Bronchial epithelial cell (primary cell): ENCODE measurements at regions not wholly inside any gene's neighbourhood (a gene's known extent, or its start where the extent isn't known, plus 50 kb on each side); places are given as distances from the start of the nearest gene placed in this dataset.
"Not testable (repeated sequence)": the region's sequence is repeated elsewhere in the genome, so short reads cannot be mapped to it uniquely, and the experiment has no call there.

ENCODE experiments used
- DNase-seq: peaks from one replicate; pipeline ENCODE4 v3.0.0-alpha.2; 2010; ENCODE audit warnings: low read depth
- FAIRE-seq: peaks from 2 replicates; lab custom pipeline; 2011; peaks lifted over from hg19 to GRCh38; lab: Jason Lieb, UNC
- H3K27me3 ChIP-seq: 2 replicates; pipeline ENCODE4 v1.5.1; 2011; ENCODE audit warnings: low read length; ENCODE audit not compliant: control insufficient read depth, insufficient read depth
- H3K36me3 ChIP-seq: 2 replicates; pipeline ENCODE4 v1.5.1; 2011; ENCODE audit warnings: low read length; ENCODE audit not compliant: control insufficient read depth, insufficient read depth
- H3K4me3 ChIP-seq: 2 replicates; pipeline ENCODE4 v1.5.1; 2011; ENCODE audit warnings: mild to moderate bottlenecking, low read depth, low read length, control low read depth
- CTCF ChIP-seq: IDR thresholded peaks from 2 replicates; pipeline ENCODE4 v1.5.1; 2011; ENCODE audit warnings: mild to moderate bottlenecking, moderate library complexity, low read length, control low read depth, inconsistent platforms; ENCODE audit not compliant: insufficient read depth, severe bottlenecking

- FAIRE-seq (no peak), DNase-seq (no peak)
- Histone ChIP-seq H3K36me3 (no peaks in the 10 kb centered on the region), H3K4me3 (no peak overlapping the region), H3K27me3 (no peaks in the 10 kb centered on the region)
- no peak for TF ChIP-seq CTCF
These were observed 110.9 kb upstream of the TSPAN8 start for GRCh38 chr12:71268598-71269280.

- no peaks in the 10 kb centered on the region for H3K27me3 ChIP-seq
- H3K4me3 ChIP-seq = no peak overlapping the region
- TF ChIP-seq CTCF = no peak
- no peaks in the 10 kb centered on the region for H3K36me3 ChIP-seq
- DNase-seq = no peak
- FAIRE-seq = no peak
These were observed 108.8 kb upstream of the TSPAN8 start for GRCh38 chr12:71266606-71267005.

- not testable (repeated sequence) for DNase-seq, H3K27me3 ChIP-seq, H3K4me3 ChIP-seq, FAIRE-seq, H3K36me3 ChIP-seq
These were observed 107.9 kb upstream of the TSPAN8 start for GRCh38 chr12:71265731-71266130.

- no peaks in the 10 kb centered on the region for H3K36me3 ChIP-seq
- no peak for FAIRE-seq
- DNase-seq = no peak
- no peak overlapping the region for H3K4me3 ChIP-seq
- TF ChIP-seq CTCF = no peak
- H3K27me3 ChIP-seq = no peaks in the 10 kb centered on the region
These were observed 104.7 kb upstream of the TSPAN8 start for GRCh38 chr12:71262466-71262865.

DNA sequence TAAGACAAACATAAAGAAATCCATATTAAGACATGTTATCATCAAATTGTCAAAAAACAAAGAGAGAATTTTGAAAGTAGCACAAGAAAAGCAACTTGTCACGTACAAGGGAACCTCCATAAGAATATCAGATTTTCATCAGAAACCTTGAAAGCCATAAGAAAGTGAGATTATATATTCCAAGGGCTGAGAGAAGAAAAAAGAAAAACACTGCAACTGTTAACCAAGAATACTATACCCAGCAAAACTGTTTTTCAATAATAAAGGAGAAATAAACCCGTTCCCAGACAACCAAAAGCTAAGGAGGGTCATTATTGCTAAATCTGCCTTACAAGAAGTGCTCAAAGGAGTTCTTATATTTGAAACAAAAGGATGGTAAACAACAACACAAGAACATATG, 94.7 kb upstream of the TSPAN8 start:
- no peak for DNase-seq
- H3K27me3 ChIP-seq = no peaks in the 10 kb centered on the region
- H3K36me3 ChIP-seq = no peaks in the 10 kb centered on the region
- no peak overlapping the region for H3K4me3 ChIP-seq
- TF ChIP-seq CTCF = no peak
- no peak for FAIRE-seq

- no peaks in the 10 kb centered on the region for H3K27me3 ChIP-seq
- FAIRE-seq (no peak), DNase-seq (peak; percentile 15)
- no peak overlapping the region for H3K4me3 ChIP-seq
- H3K36me3 ChIP-seq = no peaks in the 10 kb centered on the region
- no peak for TF ChIP-seq CTCF
These were observed 92.4 kb upstream of the TSPAN8 start for GRCh38 chr12:71250166-71250565.
